Activated B cell treated with CpG ODN at 0.5 μM for 24 hours (primary cell): ENCODE measurements at regions not wholly inside any gene's neighbourhood (a gene's known extent, or its start where the extent isn't known, plus 50 kb on each side); places are given as distances from the start of the nearest gene placed in this dataset.

Source experiments
- ATAC-seq: fragments of 200-7000 bp; cut with Tn5 transposase; one replicate; pipeline ENCODE4 v1.10.0; 2021; ENCODE audit warnings: low read depth, mild to moderate bottlenecking, moderate library complexity
- CTCF ChIA-PET: fragments of 350-600 bp; sonication (Branson Sonifier 250); formaldehyde crosslinking; loops from one replicate; lab custom pipeline; 2021; ENCODE audit warnings: antibody characterized with exemption; lab: Charles Lee
- POLR2A ChIA-PET: fragments of 350-600 bp; sonication (Branson Sonifier 250); formaldehyde crosslinking; loops from one replicate; lab custom pipeline; 2021; ENCODE audit warnings: antibody characterized with exemption; lab: Charles Lee
- DNase-seq: peaks from one replicate; pipeline ENCODE4 v3.0.0; 2022
- H3K27ac Mint-ChIP-seq: one replicate; pipeline ENCODE4 v1.8.0; 2020; ENCODE audit warnings: mixed read lengths
- H3K27me3 Mint-ChIP-seq: one replicate; pipeline ENCODE4 v1.8.0; 2021; ENCODE audit warnings: mixed read lengths
- H3K36me3 Mint-ChIP-seq: one replicate; pipeline ENCODE4 v1.8.0; 2021; ENCODE audit warnings: low read depth, mixed read lengths
- H3K4me1 Mint-ChIP-seq: one replicate; pipeline ENCODE4 v1.8.0; 2021; ENCODE audit warnings: mixed read lengths
- H3K4me3 Mint-ChIP-seq: one replicate; pipeline ENCODE4 v1.8.0; 2020; ENCODE audit warnings: mild to moderate bottlenecking, mixed read lengths
- H3K9me3 Mint-ChIP-seq: one replicate; pipeline ENCODE4 v1.8.0; 2020; ENCODE audit warnings: mixed read lengths
- CTCF ChIP-seq: fragments of 200-600 bp; IDR thresholded peaks from one replicate; pipeline ENCODE4 v1.8.0; 2022; ENCODE audit warnings: antibody characterized with exemption, mild to moderate bottlenecking
- intact Hi-C: fragments of 100-400 bp; cut with micrococcal nuclease; formaldehyde crosslinking; loops from one replicate; pipeline ENCODE4 v1.15.1; 2024

GRCh38 chr2:53561155-53561554, 206.4 kb upstream of the CHAC2 start:
- H3K4me3 Mint-ChIP-seq: no peak overlapping the region
- CTCF ChIA-PET: no interaction called here
- peaks cover 6% of the 10 kb centered on the region for H3K9me3 Mint-ChIP-seq
- no peaks in the 10 kb centered on the region for H3K4me1 Mint-ChIP-seq
- no peak overlapping the region for H3K27ac Mint-ChIP-seq
- no peak for TF ChIP-seq CTCF
- DNase-seq (no peak), ATAC-seq (no peak)
- POLR2A ChIA-PET: no interaction called here
- intact Hi-C loops: no loop called here
- H3K27me3 Mint-ChIP-seq: no peaks in the 10 kb centered on the region
- no peaks in the 10 kb centered on the region for H3K36me3 Mint-ChIP-seq

- H3K4me3 Mint-ChIP-seq: no peak overlapping the region
- no peaks in the 10 kb centered on the region for H3K4me1 Mint-ChIP-seq
- H3K27me3 Mint-ChIP-seq: no peaks in the 10 kb centered on the region
- no peak for ATAC-seq
- DNase-seq: no peak
- H3K9me3 Mint-ChIP-seq: peaks cover 6% of the 10 kb centered on the region
- CTCF ChIA-PET: no interaction called here
- POLR2A ChIA-PET: no interaction called here
- intact Hi-C loops: no loop called here
- TF ChIP-seq CTCF: no peak
- H3K27ac Mint-ChIP-seq: no peak overlapping the region
- H3K36me3 Mint-ChIP-seq: no peaks in the 10 kb centered on the region
Observed at GRCh38 chr2:53559302-53559966, 208.2 kb upstream of the CHAC2 start.

GRCh38 chr2:53558867-53559266, 208.7 kb upstream of the CHAC2 start:
- DNase-seq (no peak), ATAC-seq (no peak)
- ChIA-PET POLR2A (no interaction called here), CTCF (no interaction called here)
- Mint-ChIP-seq H3K27ac (no peak overlapping the region), H3K27me3 (no peaks in the 10 kb centered on the region), H3K4me3 (no peak overlapping the region), H3K36me3 (no peaks in the 10 kb centered on the region), H3K4me1 (no peaks in the 10 kb centered on the region), H3K9me3 (peaks cover 6% of the 10 kb centered on the region)
- TF ChIP-seq CTCF: no peak
- intact Hi-C loops: no loop called here

GRCh38 chr2:53549497-53549896, 218.1 kb upstream of the CHAC2 start:
- DNase-seq: no peak
- Mint-ChIP-seq H3K27ac (no peak overlapping the region), H3K4me1 (no peaks in the 10 kb centered on the region), H3K27me3 (peaks cover 4% of the 10 kb centered on the region), H3K4me3 (no peak overlapping the region), H3K36me3 (no peaks in the 10 kb centered on the region), H3K9me3 (no peaks in the 10 kb centered on the region)
- ChIA-PET POLR2A (no interaction called here), CTCF (no interaction called here)
- TF ChIP-seq CTCF: no peak
- intact Hi-C loops: no loop called here
- ATAC-seq: no peak

- CTCF ChIA-PET: no interaction called here
- Mint-ChIP-seq H3K36me3 (no peaks in the 10 kb centered on the region), H3K9me3 (peaks cover 4% of the 10 kb centered on the region), H3K4me3 (no peak overlapping the region), H3K27me3 (peaks cover 4% of the 10 kb centered on the region), H3K4me1 (no peaks in the 10 kb centered on the region), H3K27ac (no peak overlapping the region)
- TF ChIP-seq CTCF: no peak
- ATAC-seq (no peak), DNase-seq (no peak)
- POLR2A ChIA-PET: no interaction called here
- intact Hi-C loops: no loop called here
Observed at GRCh38 chr2:53545604-53546003, 222.0 kb upstream of the CHAC2 start.
